Endothelial cell of umbilical vein (primary cell): ENCODE measurements at regions not wholly inside any gene's neighbourhood (a gene's known extent, or its start where the extent isn't known, plus 50 kb on each side); places are given as distances from the start of the nearest gene placed in this dataset.

Experiments
- MYC ChIP-seq: IDR thresholded peaks from one replicate; pipeline ENCODE4 v1.6.1; 2011; ENCODE audit warnings: mild to moderate bottlenecking, low read depth, low read length
- POLR2A ChIP-seq: IDR thresholded peaks from 2 replicates; pipeline ENCODE4 v1.6.1; 2012; ENCODE audit warnings: low read depth, mild to moderate bottlenecking, control low read depth, low read length
- TF ChIP-seq, protein P1 (sequence below), 2 donors: IDR thresholded peaks; 1 replicate in 1 of 2; 2 replicates in 1 of 2; pipeline ENCODE4 v1.5.1; 2011; ENCODE audit warnings: low read length in 2 of 2, mild to moderate bottlenecking in 2 of 2, moderate library complexity in 2 of 2, control low read depth in 1 of 2, inconsistent platforms in 1 of 2, low read depth in 1 of 2; ENCODE audit not compliant: insufficient read depth in 1 of 2; ENCODE audit errors: extremely low read depth in 1 of 2

DNA sequence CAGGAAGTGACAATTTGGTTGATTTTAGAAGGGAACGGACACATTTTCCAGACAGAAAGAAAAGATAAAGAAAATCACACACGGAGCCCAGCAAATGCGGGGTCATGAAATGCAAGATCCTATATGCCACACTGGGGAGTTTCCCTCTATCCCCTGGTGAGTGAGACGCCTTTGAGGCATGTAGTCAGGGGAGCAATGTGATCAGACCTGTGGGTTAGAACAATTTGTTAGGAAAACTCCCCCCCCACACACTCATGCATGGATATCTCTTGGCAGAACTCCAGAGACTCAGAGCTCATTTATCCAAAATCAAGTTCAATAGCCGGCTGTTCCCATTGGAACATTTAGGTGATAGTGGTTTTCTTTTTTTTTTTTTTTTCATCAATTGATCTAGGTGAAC is 71.7 kb upstream of the TRIO start:
- TF ChIP-seq, protein P1, sequence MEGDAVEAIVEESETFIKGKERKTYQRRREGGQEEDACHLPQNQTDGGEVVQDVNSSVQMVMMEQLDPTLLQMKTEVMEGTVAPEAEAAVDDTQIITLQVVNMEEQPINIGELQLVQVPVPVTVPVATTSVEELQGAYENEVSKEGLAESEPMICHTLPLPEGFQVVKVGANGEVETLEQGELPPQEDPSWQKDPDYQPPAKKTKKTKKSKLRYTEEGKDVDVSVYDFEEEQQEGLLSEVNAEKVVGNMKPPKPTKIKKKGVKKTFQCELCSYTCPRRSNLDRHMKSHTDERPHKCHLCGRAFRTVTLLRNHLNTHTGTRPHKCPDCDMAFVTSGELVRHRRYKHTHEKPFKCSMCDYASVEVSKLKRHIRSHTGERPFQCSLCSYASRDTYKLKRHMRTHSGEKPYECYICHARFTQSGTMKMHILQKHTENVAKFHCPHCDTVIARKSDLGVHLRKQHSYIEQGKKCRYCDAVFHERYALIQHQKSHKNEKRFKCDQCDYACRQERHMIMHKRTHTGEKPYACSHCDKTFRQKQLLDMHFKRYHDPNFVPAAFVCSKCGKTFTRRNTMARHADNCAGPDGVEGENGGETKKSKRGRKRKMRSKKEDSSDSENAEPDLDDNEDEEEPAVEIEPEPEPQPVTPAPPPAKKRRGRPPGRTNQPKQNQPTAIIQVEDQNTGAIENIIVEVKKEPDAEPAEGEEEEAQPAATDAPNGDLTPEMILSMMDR (IDR thresholded peaks at IDR 0.05; ENCODE audit: extremely low read depth in 1 of 2, insufficient read depth in 1 of 2, low read depth in 1 of 2, low read length in 2 of 2) = no peak
- TF ChIP-seq POLR2A = no peak
- TF ChIP-seq MYC = no peak
